ENCODE measurements at regions not wholly inside any gene's neighbourhood (a gene's known extent, or its start where the extent isn't known, plus 50 kb on each side); places are given as distances from the start of the nearest gene placed in this dataset.

GRCh38 chr12:88753066-88753465, 172.8 kb upstream of the KITLG start:
- no peaks in the 10 kb centered on the region for H3K9me3 ChIP-seq (ENCODE audit: low read length)
- no peaks in the 10 kb centered on the region for H3K27me3 ChIP-seq (ENCODE audit: insufficient read depth, low read depth, low read length)
- H3K9ac ChIP-seq (ENCODE audit: low read length): no peak overlapping the region
- H3K4me2 ChIP-seq (ENCODE audit: low read length): no peak overlapping the region
- H3K9me2 ChIP-seq (ENCODE audit: insufficient read depth, low read length): no peaks in the 10 kb centered on the region
- H3K79me2 ChIP-seq (replicated peaks; ENCODE audit: insufficient read depth, low read length): no peaks in the 10 kb centered on the region
- no peaks in the 10 kb centered on the region for H4K20me1 ChIP-seq (ENCODE audit: insufficient read depth)
- no peaks in the 10 kb centered on the region for H3K36me3 ChIP-seq (ENCODE audit: insufficient read depth, low read length)
- no peak for TF ChIP-seq POLR2AphosphoS5 (IDR thresholded peaks at IDR 0.05)
- TF ChIP-seq RAD21 (conservative IDR thresholded peaks at IDR 0.05): no peak
- TF ChIP-seq SMC3 (conservative IDR thresholded peaks at IDR 0.05; ENCODE audit: poor library complexity): no peak
- no peak for TF ChIP-seq EZH2 (IDR thresholded peaks at IDR 0.05; ENCODE audit: borderline replicate concordance, insufficient read depth, low read length, poor library complexity, severe bottlenecking)
- TF ChIP-seq REST (IDR thresholded peaks at IDR 0.05; ENCODE audit: borderline replicate concordance): no peak
- no peak for TF ChIP-seq TAF1 (IDR thresholded peaks at IDR 0.05; ENCODE audit: low read depth)
- TF ChIP-seq CTCF (IDR thresholded peaks at IDR 0.05; ENCODE audit: poor library complexity, severe bottlenecking): no peak
- no peak for TF ChIP-seq MXI1 (conservative IDR thresholded peaks at IDR 0.05; ENCODE audit: poor library complexity, severe bottlenecking)
- no peak for TF ChIP-seq EP300 (conservative IDR thresholded peaks at IDR 0.05; ENCODE audit: poor library complexity, severe bottlenecking)
- H3K27ac ChIP-seq (ENCODE audit: low read length): no peak overlapping the region
- no peak overlapping the region for H3K4me3 ChIP-seq (ENCODE audit: low read length)
- no peak overlapping the region for H2AFZ ChIP-seq (ENCODE audit: low read depth, low read length)
- H3F3A ChIP-seq (ENCODE audit: insufficient read depth, low read length, poor library complexity, severe bottlenecking): no peaks in the 10 kb centered on the region

GRCh38 chr12:88752183-88752582, 171.9 kb upstream of the KITLG start:
- Histone ChIP-seq H2AFZ (ENCODE audit: low read depth, low read length) (no peak overlapping the region), H3K9me3 (ENCODE audit: low read length) (no peaks in the 10 kb centered on the region), H3K9ac (ENCODE audit: low read length) (no peak overlapping the region), H3K79me2 (replicated peaks; ENCODE audit: insufficient read depth, low read length) (no peaks in the 10 kb centered on the region), H3K36me3 (ENCODE audit: insufficient read depth, low read length) (no peaks in the 10 kb centered on the region), H3K27ac (ENCODE audit: low read length) (no peak overlapping the region), H3K4me3 (ENCODE audit: low read length) (no peak overlapping the region), H4K20me1 (ENCODE audit: insufficient read depth) (no peaks in the 10 kb centered on the region), H3F3A (ENCODE audit: insufficient read depth, low read length, poor library complexity, severe bottlenecking) (no peaks in the 10 kb centered on the region), H3K9me2 (ENCODE audit: insufficient read depth, low read length) (no peaks in the 10 kb centered on the region), H3K27me3 (ENCODE audit: insufficient read depth, low read depth, low read length) (no peaks in the 10 kb centered on the region), H3K4me2 (ENCODE audit: low read length) (no peak overlapping the region)
- TF ChIP-seq MXI1 (conservative IDR thresholded peaks at IDR 0.05; ENCODE audit: poor library complexity, severe bottlenecking) (no peak), CTCF (IDR thresholded peaks at IDR 0.05; ENCODE audit: poor library complexity, severe bottlenecking) (no peak), EZH2 (IDR thresholded peaks at IDR 0.05; ENCODE audit: borderline replicate concordance, insufficient read depth, low read length, poor library complexity, severe bottlenecking) (no peak), EP300 (conservative IDR thresholded peaks at IDR 0.05; ENCODE audit: poor library complexity, severe bottlenecking) (no peak), TAF1 (IDR thresholded peaks at IDR 0.05; ENCODE audit: low read depth) (no peak), SMC3 (conservative IDR thresholded peaks at IDR 0.05; ENCODE audit: poor library complexity) (no peak), POLR2AphosphoS5 (IDR thresholded peaks at IDR 0.05) (no peak), REST (IDR thresholded peaks at IDR 0.05; ENCODE audit: borderline replicate concordance) (no peak)
